NCI-H1092 treated with DMSO at 0.1 percent for 48 hours (cell line): ENCODE measurements at regions not wholly inside any gene's neighbourhood (a gene's known extent, or its start where the extent isn't known, plus 50 kb on each side); places are given as distances from the start of the nearest gene placed in this dataset.
"Not testable (repeated sequence)": the region's sequence is repeated elsewhere in the genome, so short reads cannot be mapped to it uniquely, and the experiment has no call there.

Experiments
- DNase-seq: peaks from one replicate; lab custom pipeline; 2025; lab: John Stamatoyannopoulos, UW

GRCh38 chr6:141780296-141780695 lies 352.4 kb upstream of the GJE1 start:
- no peak for DNase-seq

GRCh38 chr6:141764388-141764787 lies 368.3 kb upstream of the GJE1 start:
- no peak for DNase-seq

GRCh38 chr6:141758430-141758829 lies 374.3 kb upstream of the GJE1 start:
- no peak for DNase-seq

- no peak for DNase-seq
Measured at GRCh38 chr6:141753180-141753579, 379.5 kb upstream of the GJE1 start.

GRCh38 chr6:141752677-141753076 lies 380.0 kb upstream of the GJE1 start:
- DNase-seq = no peak

- DNase-seq = not testable (repeated sequence)
Measured at GRCh38 chr6:141746324-141746723, 386.4 kb upstream of the GJE1 start.

- DNase-seq = no peak
Measured at GRCh38 chr6:141744971-141745370, 387.8 kb upstream of the GJE1 start.

- DNase-seq = no peak
Measured at GRCh38 chr6:141744194-141744925, 388.4 kb upstream of the GJE1 start.

GRCh38 chr6:141736104-141736503 lies 396.6 kb upstream of the GJE1 start:
- no peak for DNase-seq

- DNase-seq = no peak
Measured at GRCh38 chr6:141735126-141735525, 397.6 kb upstream of the GJE1 start.

- no peak for DNase-seq
Measured at GRCh38 chr6:141734071-141734840, 398.5 kb upstream of the GJE1 start.

- no peak for DNase-seq
Measured at GRCh38 chr6:141729146-141729545, 403.6 kb upstream of the GJE1 start.

- DNase-seq = no peak
Measured at GRCh38 chr6:141728330-141728729, 404.4 kb upstream of the GJE1 start.

- DNase-seq = no peak
Measured at GRCh38 chr6:141726248-141726647, 406.5 kb upstream of the GJE1 start.

- no peak for DNase-seq
Measured at GRCh38 chr6:141724731-141725130, 408.0 kb upstream of the GJE1 start.

GRCh38 chr6:141719476-141719875 lies 413.2 kb upstream of the GJE1 start:
- no peak for DNase-seq

GRCh38 chr6:141705431-141705830 lies 427.3 kb upstream of the GJE1 start:
- DNase-seq = no peak

- DNase-seq = no peak
Measured at GRCh38 chr6:141704151-141704550, 428.6 kb upstream of the GJE1 start.

GRCh38 chr6:141701732-141702131 lies 431.0 kb upstream of the GJE1 start:
- no peak for DNase-seq

GRCh38 chr6:141700819-141701218 lies 431.9 kb upstream of the GJE1 start:
- DNase-seq = no peak

- no peak for DNase-seq
Measured at GRCh38 chr6:141688916-141689315, 443.8 kb upstream of the GJE1 start.

- no peak for DNase-seq
Measured at GRCh38 chr6:141685416-141685815, 447.3 kb upstream of the GJE1 start.

- DNase-seq = no peak
Measured at GRCh38 chr6:141682391-141682790, 450.3 kb upstream of the GJE1 start.
